Uterus (tissue), 2 donors: ENCODE measurements at regions not wholly inside any gene's neighbourhood (a gene's known extent, or its start where the extent isn't known, plus 50 kb on each side); places are given as distances from the start of the nearest gene placed in this dataset.

Source experiments
- POLR2A ChIP-seq, 2 donors: fragments of 450-650 bp; IDR thresholded peaks; one replicate each; pipeline ENCODE4 v1.6.1; 2016; ENCODE audit warnings: antibody characterized with exemption in 2 of 2, mild to moderate bottlenecking in 1 of 2, moderate library complexity in 1 of 2
- TF ChIP-seq, protein P1 (sequence below), 4 experiments: fragments of 200-600 bp in 2 of 4; fragments of 450-650 bp in 2 of 4; sonication (generic) in 2 of 4; IDR thresholded peaks; one replicate each; pipeline ENCODE4 v1.5.1; 2016 to 2019; ENCODE audit warnings: antibody characterized with exemption in 4 of 4, mild to moderate bottlenecking in 2 of 4, moderate library complexity in 1 of 4

DNA sequence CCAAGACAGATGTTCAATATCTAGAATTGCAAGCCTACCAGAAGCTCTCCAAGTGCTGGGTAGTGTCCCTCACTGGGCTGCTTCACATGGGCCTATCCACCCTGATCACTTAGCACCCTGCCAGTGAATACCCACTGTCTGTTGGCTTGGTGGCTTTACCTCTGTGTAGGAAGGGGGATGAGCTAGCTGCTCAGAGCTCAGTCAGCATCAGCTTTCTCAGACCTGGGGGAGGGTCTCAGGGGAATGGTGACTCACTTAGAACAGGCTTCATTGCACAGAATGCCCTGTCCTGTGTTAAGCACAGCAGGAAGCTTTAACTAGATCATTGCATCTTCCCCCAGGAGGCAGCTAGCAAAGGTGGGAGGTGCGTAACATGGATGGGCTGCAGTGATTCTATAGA lies 209.8 kb downstream of the PDCD6IP start:
- TF ChIP-seq, protein P1, sequence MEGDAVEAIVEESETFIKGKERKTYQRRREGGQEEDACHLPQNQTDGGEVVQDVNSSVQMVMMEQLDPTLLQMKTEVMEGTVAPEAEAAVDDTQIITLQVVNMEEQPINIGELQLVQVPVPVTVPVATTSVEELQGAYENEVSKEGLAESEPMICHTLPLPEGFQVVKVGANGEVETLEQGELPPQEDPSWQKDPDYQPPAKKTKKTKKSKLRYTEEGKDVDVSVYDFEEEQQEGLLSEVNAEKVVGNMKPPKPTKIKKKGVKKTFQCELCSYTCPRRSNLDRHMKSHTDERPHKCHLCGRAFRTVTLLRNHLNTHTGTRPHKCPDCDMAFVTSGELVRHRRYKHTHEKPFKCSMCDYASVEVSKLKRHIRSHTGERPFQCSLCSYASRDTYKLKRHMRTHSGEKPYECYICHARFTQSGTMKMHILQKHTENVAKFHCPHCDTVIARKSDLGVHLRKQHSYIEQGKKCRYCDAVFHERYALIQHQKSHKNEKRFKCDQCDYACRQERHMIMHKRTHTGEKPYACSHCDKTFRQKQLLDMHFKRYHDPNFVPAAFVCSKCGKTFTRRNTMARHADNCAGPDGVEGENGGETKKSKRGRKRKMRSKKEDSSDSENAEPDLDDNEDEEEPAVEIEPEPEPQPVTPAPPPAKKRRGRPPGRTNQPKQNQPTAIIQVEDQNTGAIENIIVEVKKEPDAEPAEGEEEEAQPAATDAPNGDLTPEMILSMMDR (IDR thresholded peaks at IDR 0.05): no peak
- TF ChIP-seq POLR2A (IDR thresholded peaks at IDR 0.05): no peak
